Breast epithelium (tissue), 4 donors: ENCODE measurements at regions not wholly inside any gene's neighbourhood (a gene's known extent, or its start where the extent isn't known, plus 50 kb on each side); places are given as distances from the start of the nearest gene placed in this dataset.
A peak's percentile ranks its signal among the peaks of the same experiment; 100 is the strongest.

Source experiments
- DNase-seq, 2 donors: peaks; one replicate each; pipeline ENCODE4 v3.0.0-alpha.2; 2019; ENCODE audit warnings: low spot score in 2 of 2
- H3K27ac ChIP-seq, 2 donors: fragments of 200-600 bp; sonication (generic) in 1 of 2; one replicate each; pipeline ENCODE4 v1.5.1; 2016 to 2019; ENCODE audit warnings: mild to moderate bottlenecking in 1 of 2
- H3K27me3 ChIP-seq, 2 donors: fragments of 200-600 bp; sonication (generic) in 1 of 2; one replicate each; pipeline versions ENCODE4 v1.5.1 to v1.6.0; 2017 to 2019; ENCODE audit warnings: control low read depth in 1 of 2, mild to moderate bottlenecking in 1 of 2
- H3K36me3 ChIP-seq: fragments of 200-600 bp; one replicate; pipeline ENCODE4 v1.5.1; 2019
- H3K4me1 ChIP-seq, 2 donors: fragments of 200-600 bp; sonication (generic); one replicate each; pipeline ENCODE4 v1.5.1; 2016 to 2019; ENCODE audit warnings: control low read depth in 1 of 2
- H3K4me3 ChIP-seq, 3 donors: fragments of 200-600 bp; sonication (generic); 1 replicate in 2 of 3; 2 replicates in 1 of 3; pipeline ENCODE4 v1.5.1; 2016 to 2019; ENCODE audit warnings: mild to moderate bottlenecking in 3 of 3, moderate library complexity in 2 of 3
- H3K9me3 ChIP-seq, 2 donors: fragments of 200-600 bp; sonication (generic) in 1 of 2; one replicate each; pipeline ENCODE4 v1.5.1; 2016 to 2019; ENCODE audit warnings: control low read depth in 1 of 2
- POLR2A ChIP-seq: fragments of 450-650 bp; IDR thresholded peaks from one replicate; pipeline ENCODE4 v1.6.1; 2016; ENCODE audit warnings: antibody characterized with exemption, mild to moderate bottlenecking, moderate library complexity
- POLR2AphosphoS5 ChIP-seq, 3 donors: sonication (generic); formaldehyde crosslinking; IDR thresholded peaks; one replicate each; pipeline ENCODE4 v1.6.1; 2017; ENCODE audit warnings: antibody characterized with exemption in 3 of 3
- intact Hi-C: fragments of 100-400 bp; cut with DNase I; formaldehyde crosslinking; loops from one replicate; pipeline ENCODE4 v1.15.1; 2023; ENCODE audit warnings: low total_unique reads
- TF ChIP-seq, protein P1 (sequence below), 3 donors: fragments of 450-650 bp; IDR thresholded peaks; one replicate each; pipeline ENCODE4 v1.5.1; 2016 to 2017; ENCODE audit warnings: antibody characterized with exemption in 3 of 3, mild to moderate bottlenecking in 3 of 3, moderate library complexity in 3 of 3

DNA sequence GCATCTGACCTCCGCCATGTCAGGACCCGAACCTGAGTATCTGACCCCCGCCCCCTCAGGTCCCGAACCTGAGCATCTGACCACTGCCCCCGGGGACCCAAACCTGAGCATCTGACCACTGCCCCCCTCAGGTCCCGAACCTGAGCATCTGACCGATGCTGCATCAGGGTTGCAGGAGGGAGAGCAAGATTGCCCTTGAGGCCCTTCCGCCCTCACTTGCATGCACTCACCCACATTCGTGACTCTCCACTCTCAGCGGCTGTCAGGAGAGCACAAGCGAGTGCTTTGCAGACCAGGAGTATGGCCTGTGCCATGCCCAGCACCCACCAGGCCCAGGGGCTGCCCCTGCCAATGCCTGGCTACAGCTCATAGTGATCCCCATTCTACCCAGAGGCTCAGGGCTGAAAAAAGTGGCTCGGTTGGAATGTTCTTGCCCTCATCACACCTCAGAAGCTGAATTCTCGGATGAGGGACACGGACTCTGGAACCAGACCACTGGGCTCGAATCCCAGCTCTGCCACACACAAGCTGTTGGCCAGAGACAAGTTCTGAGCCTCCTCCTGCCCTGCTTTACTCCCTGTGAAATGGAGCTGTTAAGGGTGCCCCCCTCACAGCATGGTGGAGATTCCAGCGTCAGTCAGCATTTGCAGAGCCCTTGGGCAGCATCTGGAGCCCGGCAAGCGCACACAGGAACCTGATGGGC, 82.1 kb downstream of the DLL1 start:
- TF ChIP-seq POLR2A (no peak), POLR2AphosphoS5 (IDR thresholded peaks at IDR 0.05) (no peak)
- TF ChIP-seq, protein P1, sequence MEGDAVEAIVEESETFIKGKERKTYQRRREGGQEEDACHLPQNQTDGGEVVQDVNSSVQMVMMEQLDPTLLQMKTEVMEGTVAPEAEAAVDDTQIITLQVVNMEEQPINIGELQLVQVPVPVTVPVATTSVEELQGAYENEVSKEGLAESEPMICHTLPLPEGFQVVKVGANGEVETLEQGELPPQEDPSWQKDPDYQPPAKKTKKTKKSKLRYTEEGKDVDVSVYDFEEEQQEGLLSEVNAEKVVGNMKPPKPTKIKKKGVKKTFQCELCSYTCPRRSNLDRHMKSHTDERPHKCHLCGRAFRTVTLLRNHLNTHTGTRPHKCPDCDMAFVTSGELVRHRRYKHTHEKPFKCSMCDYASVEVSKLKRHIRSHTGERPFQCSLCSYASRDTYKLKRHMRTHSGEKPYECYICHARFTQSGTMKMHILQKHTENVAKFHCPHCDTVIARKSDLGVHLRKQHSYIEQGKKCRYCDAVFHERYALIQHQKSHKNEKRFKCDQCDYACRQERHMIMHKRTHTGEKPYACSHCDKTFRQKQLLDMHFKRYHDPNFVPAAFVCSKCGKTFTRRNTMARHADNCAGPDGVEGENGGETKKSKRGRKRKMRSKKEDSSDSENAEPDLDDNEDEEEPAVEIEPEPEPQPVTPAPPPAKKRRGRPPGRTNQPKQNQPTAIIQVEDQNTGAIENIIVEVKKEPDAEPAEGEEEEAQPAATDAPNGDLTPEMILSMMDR (IDR thresholded peaks at IDR 0.05): no peak
- intact Hi-C loops: no loop called here
- Histone ChIP-seq H3K4me1 (no peaks in the 10 kb centered on the region), H3K27ac (no peak overlapping the region), H3K27me3 (peaks cover 0 to 11% of the 10 kb centered on the region in 2 donors), H3K9me3 (no peaks in the 10 kb centered on the region), H3K4me3 (no peak overlapping the region), H3K36me3 (no peaks in the 10 kb centered on the region)
- DNase-seq: peak in 1 of 2 donors; percentile 12

DNA sequence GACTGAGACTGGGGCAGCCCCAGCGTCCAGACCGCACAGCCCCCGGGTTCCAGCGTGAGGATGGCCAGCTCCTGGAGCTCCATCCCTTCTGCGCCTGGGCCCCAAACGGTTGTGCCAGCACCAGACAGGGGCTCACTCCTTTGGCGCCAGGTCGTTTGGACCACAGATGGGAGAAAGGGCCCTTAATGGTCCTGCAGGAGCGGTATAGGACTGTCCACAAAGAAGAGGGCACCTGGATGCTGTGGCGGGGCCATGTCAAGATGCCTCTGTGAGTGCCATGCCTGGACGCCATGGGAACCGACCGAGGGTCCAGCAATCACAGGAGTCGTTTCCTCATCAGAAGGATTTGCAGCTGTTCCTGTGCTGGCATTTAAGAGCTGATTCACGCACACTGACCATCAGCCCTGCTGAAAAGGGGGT, 82.7 kb downstream of the DLL1 start:
- peaks cover 0 to 11% of the 10 kb centered on the region in 2 donors for H3K27me3 ChIP-seq
- no peaks in the 10 kb centered on the region for H3K36me3 ChIP-seq
- no peak overlapping the region for H3K27ac ChIP-seq
- no peaks in the 10 kb centered on the region for H3K4me1 ChIP-seq
- intact Hi-C loops: no loop called here
- H3K9me3 ChIP-seq: no peaks in the 10 kb centered on the region
- TF ChIP-seq POLR2A (no peak), POLR2AphosphoS5 (IDR thresholded peaks at IDR 0.05) (no peak)
- TF ChIP-seq, protein P1 (IDR thresholded peaks at IDR 0.05): no peak
- DNase-seq: peak in 1 of 2 donors; percentile 1
- H3K4me3 ChIP-seq: no peak overlapping the region

- Histone ChIP-seq H3K27me3 (peaks cover 0 to 11% of the 10 kb centered on the region in 2 donors), H3K4me1 (no peaks in the 10 kb centered on the region), H3K9me3 (no peaks in the 10 kb centered on the region), H3K27ac (no peak overlapping the region), H3K4me3 (no peak overlapping the region), H3K36me3 (no peaks in the 10 kb centered on the region)
- DNase-seq: peak in 1 of 2 donors; percentile 10
- TF ChIP-seq POLR2A: no peak
- no peak for TF ChIP-seq POLR2AphosphoS5 (IDR thresholded peaks at IDR 0.05)
- intact Hi-C loops: no loop called here
Observed at GRCh38 chr6:170207586-170208181, 83.2 kb downstream of the DLL1 start.

DNA sequence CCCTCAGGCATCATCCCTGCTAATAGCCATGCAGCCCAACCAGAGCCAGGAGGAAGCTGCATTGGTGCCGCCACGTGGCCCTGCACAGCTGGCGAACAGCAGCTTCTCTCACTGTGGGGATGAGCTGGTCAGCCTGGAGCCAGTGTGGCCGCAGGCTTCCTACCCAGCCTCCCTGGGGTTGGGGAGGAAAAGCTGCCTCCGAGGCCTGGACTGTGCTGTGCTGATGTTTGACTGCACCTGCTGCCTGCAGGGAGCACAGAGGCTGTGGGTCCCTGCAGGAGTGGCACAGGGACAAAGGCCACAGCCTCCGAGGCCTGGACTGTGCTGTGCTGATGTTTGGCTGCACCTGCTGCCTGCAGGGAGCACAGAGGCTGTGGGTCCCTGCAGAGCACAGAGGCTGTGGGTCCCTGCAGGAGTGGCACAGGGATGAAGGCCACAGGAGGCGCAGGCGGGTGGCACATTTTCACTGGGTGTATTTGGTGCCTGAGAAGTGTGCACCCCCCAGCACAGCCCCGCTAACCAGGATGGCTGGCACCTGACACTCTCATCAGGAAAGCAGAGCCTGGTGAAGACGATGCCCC, 83.9 kb downstream of the DLL1 start:
- no peak overlapping the region for H3K27ac ChIP-seq
- peaks cover 0 to 11% of the 10 kb centered on the region in 2 donors for H3K27me3 ChIP-seq
- intact Hi-C loops: no loop called here
- peak in 1 of 2 donors; percentile 10 for DNase-seq
- H3K4me1 ChIP-seq: no peaks in the 10 kb centered on the region
- no peak for TF ChIP-seq POLR2A
- no peak overlapping the region for H3K4me3 ChIP-seq
- H3K9me3 ChIP-seq: no peaks in the 10 kb centered on the region
- no peaks in the 10 kb centered on the region for H3K36me3 ChIP-seq

DNA sequence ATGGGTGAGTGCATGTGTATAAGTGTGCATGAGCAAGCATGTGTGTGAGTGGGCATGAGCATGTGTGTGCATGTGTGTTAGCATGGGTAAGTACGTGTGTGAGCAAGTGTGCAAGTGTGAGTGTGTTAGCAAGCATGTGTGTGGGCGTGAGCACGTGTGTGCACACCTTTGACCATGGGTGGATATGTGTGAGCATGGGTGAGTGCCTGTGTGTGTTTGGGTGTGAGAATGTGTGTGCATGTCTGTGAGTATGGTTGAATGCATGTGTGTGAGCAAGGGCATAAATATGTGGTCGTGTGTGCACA, 84.6 kb downstream of the DLL1 start:
- Histone ChIP-seq H3K9me3 (no peaks in the 10 kb centered on the region), H3K4me1 (no peaks in the 10 kb centered on the region), H3K36me3 (no peaks in the 10 kb centered on the region), H3K27ac (no peak overlapping the region), H3K27me3 (peaks cover 0 to 11% of the 10 kb centered on the region in 2 donors), H3K4me3 (no peak overlapping the region)
- DNase-seq: peak in 1 of 2 donors; percentile 10
- intact Hi-C loops: no loop called here
- TF ChIP-seq POLR2A (no peak), POLR2AphosphoS5 (IDR thresholded peaks at IDR 0.05) (no peak)

- TF ChIP-seq POLR2AphosphoS5 (IDR thresholded peaks at IDR 0.05) (no peak), POLR2A (no peak)
- TF ChIP-seq, protein P1 (IDR thresholded peaks at IDR 0.05): no peak
- DNase-seq: peak in 1 of 2 donors; percentile 5
- intact Hi-C loops: no loop called here
- Histone ChIP-seq H3K27ac (no peak overlapping the region), H3K4me3 (no peak overlapping the region), H3K9me3 (no peaks in the 10 kb centered on the region), H3K36me3 (no peaks in the 10 kb centered on the region), H3K4me1 (no peaks in the 10 kb centered on the region), H3K27me3 (peaks cover 0 to 11% of the 10 kb centered on the region in 2 donors)
Observed at GRCh38 chr6:170205534-170206316, 85.2 kb downstream of the DLL1 start.
